ENCODE measurements at regions not wholly inside any gene's neighbourhood (a gene's known extent, or its start where the extent isn't known, plus 50 kb on each side); places are given as distances from the start of the nearest gene placed in this dataset.

DNA sequence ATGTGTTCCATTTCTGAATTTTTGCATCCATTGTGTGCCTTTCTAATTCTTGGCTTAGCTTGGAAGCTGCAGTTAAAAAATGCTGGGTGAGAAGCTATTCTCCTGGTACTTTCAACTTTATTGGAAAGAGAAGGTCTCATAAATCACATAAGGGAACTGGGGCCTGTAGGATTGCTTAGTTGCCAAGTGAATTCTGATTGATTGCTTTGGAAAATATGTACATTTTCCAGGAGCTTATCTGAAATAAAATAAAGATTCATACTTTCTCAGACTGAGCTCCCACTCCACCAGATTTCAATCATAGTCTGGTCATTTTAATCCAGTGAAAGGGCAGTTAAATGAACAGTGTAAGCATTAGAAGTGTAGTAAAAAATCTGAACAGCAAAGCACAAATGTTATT is 50.0 kb upstream of the PRICKLE1 start:
- TF ChIP-seq, protein P1, sequence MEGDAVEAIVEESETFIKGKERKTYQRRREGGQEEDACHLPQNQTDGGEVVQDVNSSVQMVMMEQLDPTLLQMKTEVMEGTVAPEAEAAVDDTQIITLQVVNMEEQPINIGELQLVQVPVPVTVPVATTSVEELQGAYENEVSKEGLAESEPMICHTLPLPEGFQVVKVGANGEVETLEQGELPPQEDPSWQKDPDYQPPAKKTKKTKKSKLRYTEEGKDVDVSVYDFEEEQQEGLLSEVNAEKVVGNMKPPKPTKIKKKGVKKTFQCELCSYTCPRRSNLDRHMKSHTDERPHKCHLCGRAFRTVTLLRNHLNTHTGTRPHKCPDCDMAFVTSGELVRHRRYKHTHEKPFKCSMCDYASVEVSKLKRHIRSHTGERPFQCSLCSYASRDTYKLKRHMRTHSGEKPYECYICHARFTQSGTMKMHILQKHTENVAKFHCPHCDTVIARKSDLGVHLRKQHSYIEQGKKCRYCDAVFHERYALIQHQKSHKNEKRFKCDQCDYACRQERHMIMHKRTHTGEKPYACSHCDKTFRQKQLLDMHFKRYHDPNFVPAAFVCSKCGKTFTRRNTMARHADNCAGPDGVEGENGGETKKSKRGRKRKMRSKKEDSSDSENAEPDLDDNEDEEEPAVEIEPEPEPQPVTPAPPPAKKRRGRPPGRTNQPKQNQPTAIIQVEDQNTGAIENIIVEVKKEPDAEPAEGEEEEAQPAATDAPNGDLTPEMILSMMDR (IDR thresholded peaks at IDR 0.05) = no peak
- TF ChIP-seq EP300 (IDR thresholded peaks at IDR 0.05) = no peak
- TF ChIP-seq POLR2AphosphoS5 (IDR thresholded peaks at IDR 0.05) = no peak
